HepG2 (cell line): ENCODE measurements at regions not wholly inside any gene's neighbourhood (a gene's known extent, or its start where the extent isn't known, plus 50 kb on each side); places are given as distances from the start of the nearest gene placed in this dataset.

Experiments
- ATAC-seq: fragments of 200-7000 bp; cut with Tn5 transposase; 3 replicates; pipeline ENCODE4 v1.9.1; 2020; ENCODE audit warnings: mild to moderate bottlenecking, moderate library complexity
- BruUV-seq: library from RNA; stranded (reverse); fragments of 400-500 nt; replicated peaks from 2 replicates; lab custom pipeline; 2021; lab: Mats Ljungman, UMichigan
- CTCF ChIA-PET: fragments of 300-600 bp; formaldehyde crosslinking; extraction: SDS; loops from one replicate; lab custom pipeline; 2021; ENCODE audit warnings: low total read pairs, inconsistent platforms, low intra/inter-chr PET ratio; lab: Yijun Ruan, JAX
- POLR2A ChIA-PET: fragments of 350-600 bp; sonication (Branson Sonifier 250); formaldehyde crosslinking; loops from one replicate; lab custom pipeline; 2020; ENCODE audit warnings: antibody characterized with exemption, inconsistent platforms; lab: Yijun Ruan, JAX
- DNase-seq: peaks from one replicate; pipeline ENCODE4 v3.0.0-alpha.2; 2015; ENCODE audit warnings: low spot score
- FAIRE-seq: peaks from 3 replicates; lab custom pipeline; 2011; peaks lifted over from hg19 to GRCh38; lab: Jason Lieb, UNC
- H2AFZ ChIP-seq: one replicate; pipeline ENCODE4 v1.6.1; 2011; ENCODE audit warnings: low read length, inconsistent platforms
- H3K27ac ChIP-seq: fragments of 300-600 bp; 3 replicates; pipeline ENCODE4 v1.8.0; 2011; ENCODE audit warnings: mixed run types, mild to moderate bottlenecking, mixed read lengths, low read length, inconsistent platforms; ENCODE audit not compliant: insufficient read depth; ENCODE audit errors: extremely low read length
- H3K27me3 ChIP-seq, 2 experiments: fragments of 200-600 bp in 1 of 2; 2 replicates in 1 of 2; 3 replicates in 1 of 2; pipeline versions ENCODE4 v1.6.0 to v1.8.0; 2011; ENCODE audit warnings: low read length in 2 of 2, mild to moderate bottlenecking in 2 of 2, moderate library complexity in 2 of 2, inconsistent platforms in 1 of 2; ENCODE audit not compliant: insufficient read depth in 2 of 2, control insufficient read depth in 1 of 2
- H3K36me3 ChIP-seq, 2 experiments: fragments of 200-600 bp in 1 of 2; replicated peaks in 1 of 2; 2 replicates in 1 of 2; 3 replicates in 1 of 2; pipeline versions ENCODE4 v1.5.1 to v1.8.0; 2011; ENCODE audit warnings: low read length in 2 of 2, inconsistent platforms in 1 of 2; ENCODE audit not compliant: insufficient read depth in 2 of 2, control insufficient read depth in 1 of 2
- H3K4me1 ChIP-seq: 2 replicates; pipeline ENCODE4 v1.5.1; 2012; ENCODE audit warnings: low read length, inconsistent platforms; ENCODE audit not compliant: insufficient read depth
- H3K4me2 ChIP-seq: 2 replicates; pipeline ENCODE4 v1.6.0; 2011; ENCODE audit warnings: low read depth, low read length, inconsistent platforms
- H3K4me3 ChIP-seq, 3 experiments: fragments of 200-600 bp in 1 of 3; sonication (generic), shearing (Covaris generic) in 1 of 3; replicated peaks in 1 of 3; 2 replicates each; pipeline ENCODE4 v1.5.1; 2011 to 2016; ENCODE audit warnings: low read length in 3 of 3, inconsistent platforms in 2 of 3, low read depth in 2 of 3, mild to moderate bottlenecking in 2 of 3, control low read depth in 1 of 3, mixed read lengths in 1 of 3; ENCODE audit not compliant: insufficient read depth in 1 of 3
- H3K79me2 ChIP-seq: one replicate; pipeline ENCODE4 v1.6.1; 2011; ENCODE audit warnings: low read length, inconsistent platforms; ENCODE audit not compliant: insufficient read depth
- H3K9ac ChIP-seq: 2 replicates; pipeline ENCODE4 v1.6.0; 2011; ENCODE audit warnings: mild to moderate bottlenecking, low read depth, low read length, inconsistent platforms; ENCODE audit not compliant: insufficient read depth
- H3K9me3 ChIP-seq: 2 replicates; pipeline ENCODE4 v1.5.1; 2012; ENCODE audit warnings: mild to moderate bottlenecking, low read length
- H4K20me1 ChIP-seq: 2 replicates; pipeline ENCODE4 v1.6.0; 2011; ENCODE audit warnings: inconsistent platforms, mild to moderate bottlenecking, low read length, moderate library complexity; ENCODE audit not compliant: insufficient read depth
- HNRNPK ChIP-seq: fragments of 200-400 bp; formaldehyde crosslinking; IDR thresholded peaks from 2 replicates; pipeline ENCODE4 v1.6.1; 2018; ENCODE audit warnings: low read length, low read depth, moderate library complexity, mild to moderate bottlenecking; ENCODE audit not compliant: poor library complexity, severe bottlenecking
- HOXD1 ChIP-seq: sonication (generic); formaldehyde crosslinking; IDR thresholded peaks from 2 replicates; pipeline ENCODE4 v1.5.0; 2020; ENCODE audit warnings: missing genetic modification reagents
- PHF21A ChIP-seq: sonication (generic); formaldehyde crosslinking; IDR thresholded peaks from 2 replicates; pipeline ENCODE4 v1.5.0; 2020; ENCODE audit warnings: mild to moderate bottlenecking, missing genetic modification reagents
- RBM39 ChIP-seq: fragments of 200-400 bp; formaldehyde crosslinking; IDR thresholded peaks from one replicate; pipeline ENCODE4 v1.6.1; 2018; ENCODE audit warnings: antibody characterized with exemption, mild to moderate bottlenecking, low read depth, low read length; ENCODE audit not compliant: poor library complexity, severe bottlenecking
- SATB2 ChIP-seq: sonication (generic); formaldehyde crosslinking; IDR thresholded peaks from 2 replicates; pipeline ENCODE4 v1.5.0; 2020; ENCODE audit warnings: missing genetic modification reagents
- SMARCE1 ChIP-seq: fragments of 450-650 bp; IDR thresholded peaks from 2 replicates; pipeline ENCODE4 v1.6.1; 2017; ENCODE audit warnings: borderline replicate concordance
- ZNF124 ChIP-seq: sonication (generic); formaldehyde crosslinking; IDR thresholded peaks from 2 replicates; pipeline ENCODE4 v1.4.0; 2020; ENCODE audit warnings: missing genetic modification reagents
- ZNF460 ChIP-seq: sonication (generic); formaldehyde crosslinking; IDR thresholded peaks from 2 replicates; pipeline ENCODE4 v1.5.1; 2020; ENCODE audit warnings: missing genetic modification reagents, mild to moderate bottlenecking, borderline replicate concordance
- ZNF619 ChIP-seq: sonication (generic); formaldehyde crosslinking; IDR thresholded peaks from 2 replicates; pipeline ENCODE4 v1.4.0; 2020; ENCODE audit warnings: mild to moderate bottlenecking, missing genetic modification reagents
- ZNF800 ChIP-seq: sonication (generic); formaldehyde crosslinking; IDR thresholded peaks from 2 replicates; pipeline ENCODE4 v1.4.0; 2020; ENCODE audit warnings: missing genetic modification reagents
- WGBS: methylation state at CpG from one replicate; pipeline ENCODE4 v1.1.6; 2017; ENCODE audit warnings: low lambda C conversion rate; 5-methylcytosine and 5-hydroxymethylcytosine counted together
- in situ Hi-C: cut with HindIII; loops from 2 replicates; pipeline ENCODE4 v1.10.0; 2017; ENCODE audit warnings: low pct_unique_long_range_greater_than_20kb; ENCODE audit not compliant: extremely low pct_ligation_motif_present
- intact Hi-C: fragments of 100-400 bp; cut with micrococcal nuclease; formaldehyde crosslinking; loops from one replicate; pipeline ENCODE4 v1.10.0; 2022; ENCODE audit not compliant: unreplicated experiment
- TF ChIP-seq, protein P1 (sequence below): sonication (generic); formaldehyde crosslinking; IDR thresholded peaks from 2 replicates; pipeline ENCODE4 v1.4.0; 2020; ENCODE audit warnings: missing genetic modification reagents

DNA sequence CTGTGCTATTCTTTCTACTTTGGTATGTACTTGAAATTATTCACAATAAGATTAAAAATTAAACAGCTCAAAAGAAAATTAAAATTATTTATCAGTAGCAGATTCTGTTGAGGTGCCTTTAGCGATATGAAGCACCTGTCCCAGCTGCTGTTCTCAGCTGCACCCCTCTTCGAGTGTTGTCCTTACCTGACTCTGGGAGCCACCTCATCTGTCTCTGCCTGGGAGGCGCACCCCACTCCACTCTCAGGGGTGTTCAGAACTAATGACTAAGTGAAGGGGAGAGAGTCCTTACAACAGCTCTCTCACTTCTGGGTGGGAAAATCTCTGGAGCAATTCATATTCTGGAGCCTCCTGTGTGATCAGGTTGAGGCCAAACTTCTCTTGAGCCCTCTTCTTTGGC, 745.7 kb downstream of the RFPL4B start:
- intact Hi-C loops (no loop called here), in situ Hi-C loops (no loop called here)
- Histone ChIP-seq H3K36me3 (no peaks in the 10 kb centered on the region), H3K79me2 (no peaks in the 10 kb centered on the region), H2AFZ (no peak overlapping the region), H3K27ac (no peak overlapping the region), H3K4me2 (no peak overlapping the region), H3K4me3 (no peak overlapping the region), H3K9me3 (no peaks in the 10 kb centered on the region), H3K27me3 (no peaks in the 10 kb centered on the region), H4K20me1 (no peaks in the 10 kb centered on the region), H3K4me1 (no peaks in the 10 kb centered on the region), H3K9ac (no peak overlapping the region)
- BruUV-seq: no TSS peak
- WGBS: 28% methylated on average over 3 of the region's 3 CpGs
- TF ChIP-seq ZNF800 (CRISPR knock-in tag): no peak
- ChIA-PET CTCF (no interaction called here), POLR2A (no interaction called here)
- DNase-seq (no peak), FAIRE-seq (no peak), ATAC-seq (no peak)

- POLR2A ChIA-PET: no interaction called here
- no peaks in the 10 kb centered on the region for H3K27me3 ChIP-seq
- CTCF ChIA-PET: no interaction called here
These were observed 747.6 kb downstream of the RFPL4B start for GRCh38 chr6:113094779-113095178.

More at GRCh38 chr6:113094779-113095178, 747.6 kb downstream of the RFPL4B start:
- no peak for TF ChIP-seq SMARCE1
- no peak for TF ChIP-seq PHF21A (CRISPR knock-in tag)
- no peak for TF ChIP-seq RBM39
- no peak for TF ChIP-seq HOXD1 (CRISPR knock-in tag)
- TF ChIP-seq SATB2 (CRISPR knock-in tag): no peak
- TF ChIP-seq ZNF460: no peak
- TF ChIP-seq HNRNPK: no peak
- TF ChIP-seq, protein P1, sequence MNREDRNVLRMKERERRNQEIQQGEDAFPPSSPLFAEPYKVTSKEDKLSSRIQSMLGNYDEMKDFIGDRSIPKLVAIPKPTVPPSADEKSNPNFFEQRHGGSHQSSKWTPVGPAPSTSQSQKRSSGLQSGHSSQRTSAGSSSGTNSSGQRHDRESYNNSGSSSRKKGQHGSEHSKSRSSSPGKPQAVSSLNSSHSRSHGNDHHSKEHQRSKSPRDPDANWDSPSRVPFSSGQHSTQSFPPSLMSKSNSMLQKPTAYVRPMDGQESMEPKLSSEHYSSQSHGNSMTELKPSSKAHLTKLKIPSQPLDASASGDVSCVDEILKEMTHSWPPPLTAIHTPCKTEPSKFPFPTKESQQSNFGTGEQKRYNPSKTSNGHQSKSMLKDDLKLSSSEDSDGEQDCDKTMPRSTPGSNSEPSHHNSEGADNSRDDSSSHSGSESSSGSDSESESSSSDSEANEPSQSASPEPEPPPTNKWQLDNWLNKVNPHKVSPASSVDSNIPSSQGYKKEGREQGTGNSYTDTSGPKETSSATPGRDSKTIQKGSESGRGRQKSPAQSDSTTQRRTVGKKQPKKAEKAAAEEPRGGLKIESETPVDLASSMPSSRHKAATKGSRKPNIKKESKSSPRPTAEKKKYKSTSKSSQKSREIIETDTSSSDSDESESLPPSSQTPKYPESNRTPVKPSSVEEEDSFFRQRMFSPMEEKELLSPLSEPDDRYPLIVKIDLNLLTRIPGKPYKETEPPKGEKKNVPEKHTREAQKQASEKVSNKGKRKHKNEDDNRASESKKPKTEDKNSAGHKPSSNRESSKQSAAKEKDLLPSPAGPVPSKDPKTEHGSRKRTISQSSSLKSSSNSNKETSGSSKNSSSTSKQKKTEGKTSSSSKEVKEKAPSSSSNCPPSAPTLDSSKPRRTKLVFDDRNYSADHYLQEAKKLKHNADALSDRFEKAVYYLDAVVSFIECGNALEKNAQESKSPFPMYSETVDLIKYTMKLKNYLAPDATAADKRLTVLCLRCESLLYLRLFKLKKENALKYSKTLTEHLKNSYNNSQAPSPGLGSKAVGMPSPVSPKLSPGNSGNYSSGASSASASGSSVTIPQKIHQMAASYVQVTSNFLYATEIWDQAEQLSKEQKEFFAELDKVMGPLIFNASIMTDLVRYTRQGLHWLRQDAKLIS (CRISPR knock-in tag): no peak
- no peak for TF ChIP-seq ZNF619
- no peak for TF ChIP-seq ZNF124 (CRISPR knock-in tag)
- Histone ChIP-seq H3K4me3 (no peak overlapping the region), H3K4me1 (no peaks in the 10 kb centered on the region), H2AFZ (no peak overlapping the region), H4K20me1 (no peaks in the 10 kb centered on the region), H3K9ac (no peak overlapping the region), H3K36me3 (no peaks in the 10 kb centered on the region), H3K27ac (no peak overlapping the region), H3K4me2 (no peak overlapping the region), H3K9me3 (no peaks in the 10 kb centered on the region), H3K79me2 (no peaks in the 10 kb centered on the region)
- WGBS: 25% methylated on average over 3 of the region's 3 CpGs
- ATAC-seq (no peak), DNase-seq (no peak), FAIRE-seq (no peak)
- no TSS peak for BruUV-seq
- intact Hi-C loops (no loop called here), in situ Hi-C loops (no loop called here)
